AG10803 (cell line): ENCODE measurements at regions not wholly inside any gene's neighbourhood (a gene's known extent, or its start where the extent isn't known, plus 50 kb on each side); places are given as distances from the start of the nearest gene placed in this dataset.

Source experiments
- DNase-seq: peaks from one replicate; pipeline ENCODE4 v3.0.0; 2010; ENCODE audit warnings: low read depth
- H3K4me3 ChIP-seq: 2 replicates; pipeline ENCODE4 v1.5.1; 2011; ENCODE audit warnings: mild to moderate bottlenecking, low read length, control low read depth
- CTCF ChIP-seq: conservative IDR thresholded peaks from 2 replicates; pipeline ENCODE4 v1.5.1; 2011; ENCODE audit warnings: mild to moderate bottlenecking, low read length, control low read depth, inconsistent platforms

DNA sequence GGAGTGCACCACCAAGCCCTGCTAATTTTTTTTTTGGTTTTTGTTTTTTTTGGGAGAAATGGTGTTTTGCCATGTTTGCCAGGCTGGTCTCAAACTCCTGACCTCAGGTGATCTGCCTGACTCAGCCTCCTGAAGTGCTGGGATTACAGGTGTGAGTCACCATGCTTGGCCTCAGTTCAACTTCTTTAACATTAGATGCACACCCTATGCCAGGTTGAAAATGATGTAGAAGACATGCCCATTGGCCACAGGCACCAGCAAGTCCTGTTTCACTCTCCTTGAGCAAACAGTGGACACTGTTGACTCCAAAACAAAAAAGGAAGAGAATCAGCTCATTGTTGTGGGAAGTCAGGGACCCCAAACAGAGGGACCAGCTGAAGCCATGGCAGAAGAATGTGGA is 1205.3 kb downstream of the REEP3 start:
- no peak overlapping the region for H3K4me3 ChIP-seq
- no peak for DNase-seq
- TF ChIP-seq CTCF, result no peak

DNA sequence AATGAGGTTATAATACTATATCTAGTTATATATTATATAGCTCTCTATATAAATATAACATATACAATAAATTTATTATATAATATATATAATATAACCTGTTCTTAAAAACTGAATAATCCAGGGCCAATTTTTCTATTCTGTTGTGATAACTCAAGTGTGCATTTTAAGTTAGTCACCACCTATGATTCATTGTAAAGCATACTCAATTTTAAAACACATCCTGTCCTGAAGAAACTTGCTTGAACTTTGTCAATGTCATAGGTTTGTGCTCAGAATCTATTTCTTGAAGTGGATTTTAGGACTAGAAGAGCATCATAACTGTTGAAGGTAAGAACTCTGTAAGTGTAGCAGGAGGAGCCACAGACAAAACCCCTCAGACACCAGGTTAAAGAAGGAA is 1209.8 kb downstream of the REEP3 start:
- no peak overlapping the region for H3K4me3 ChIP-seq
- TF ChIP-seq CTCF, result no peak
- no peak for DNase-seq

DNA sequence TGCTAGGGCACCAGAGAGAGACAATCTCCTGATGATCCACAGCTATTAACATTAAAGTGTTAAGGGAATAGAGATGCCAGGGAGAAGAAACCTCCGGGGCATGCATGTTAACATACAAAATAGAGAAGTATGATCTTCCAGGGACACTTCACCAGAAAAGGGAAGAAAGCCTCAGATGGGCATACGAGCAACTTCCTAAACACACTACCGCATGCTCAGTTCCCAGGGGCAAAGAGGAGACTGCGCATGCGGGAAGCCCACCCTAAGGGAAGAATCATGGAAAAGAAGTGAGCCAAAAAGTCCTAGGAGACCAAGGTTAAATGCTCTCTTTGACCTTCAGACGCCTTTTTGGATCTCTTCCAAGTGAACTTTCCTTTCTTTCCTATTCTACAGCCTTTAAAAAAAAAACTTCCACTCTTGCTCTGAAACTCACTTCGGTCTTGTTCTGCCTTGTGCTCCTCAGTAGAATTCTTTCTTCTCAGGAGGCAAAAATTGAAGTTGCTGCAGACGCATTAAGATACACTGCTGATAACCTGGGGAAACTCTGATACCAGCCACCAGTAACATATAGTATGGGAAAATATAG is 1211.3 kb downstream of the REEP3 start:
- TF ChIP-seq CTCF, result no peak
- no peak for DNase-seq
- H3K4me3 ChIP-seq, result no peak overlapping the region

GRCh38 chr10:64733980-64734379 is 1212.8 kb downstream of the REEP3 start:
- DNase-seq, result no peak
- no peak; the same call in 1 of the 2 replicates for TF ChIP-seq CTCF

GRCh38 chr10:64738462-64738861 is 1217.3 kb downstream of the REEP3 start:
- H3K4me3 ChIP-seq, result no peak overlapping the region
- TF ChIP-seq CTCF, result no peak
- DNase-seq, result no peak

More at GRCh38 chr10:64733980-64734379, 1212.8 kb downstream of the REEP3 start:
- no peak overlapping the region for H3K4me3 ChIP-seq

- H3K4me3 ChIP-seq, result no peak overlapping the region
- TF ChIP-seq CTCF, result no peak
- no peak for DNase-seq
Observed at GRCh38 chr10:64745565-64745964, 1224.4 kb downstream of the REEP3 start.

DNA sequence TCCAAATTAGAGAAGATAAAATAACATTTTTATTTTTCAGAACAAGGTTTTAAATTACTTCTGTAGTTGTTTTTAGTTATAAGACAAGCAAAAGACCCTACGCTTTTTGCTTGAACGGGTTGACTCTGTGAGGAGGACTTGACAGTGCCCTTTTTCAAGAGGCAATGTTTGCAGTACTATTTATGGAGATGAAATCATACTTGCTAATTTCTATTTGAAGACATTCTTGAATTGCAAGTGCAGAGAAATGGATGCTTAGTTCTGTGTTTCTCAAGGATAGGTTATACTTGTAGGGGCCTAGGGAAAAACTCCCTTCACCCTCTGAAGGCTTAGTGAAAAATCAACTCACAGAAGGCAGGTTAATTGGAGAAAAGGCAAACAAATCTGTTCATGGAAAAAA is 1229.5 kb downstream of the REEP3 start:
- TF ChIP-seq CTCF, result no peak
- DNase-seq, result no peak
- no peak overlapping the region for H3K4me3 ChIP-seq
